ENCODE measurements at regions not wholly inside any gene's neighbourhood (a gene's known extent, or its start where the extent isn't known, plus 50 kb on each side); places are given as distances from the start of the nearest gene placed in this dataset.

DNA sequence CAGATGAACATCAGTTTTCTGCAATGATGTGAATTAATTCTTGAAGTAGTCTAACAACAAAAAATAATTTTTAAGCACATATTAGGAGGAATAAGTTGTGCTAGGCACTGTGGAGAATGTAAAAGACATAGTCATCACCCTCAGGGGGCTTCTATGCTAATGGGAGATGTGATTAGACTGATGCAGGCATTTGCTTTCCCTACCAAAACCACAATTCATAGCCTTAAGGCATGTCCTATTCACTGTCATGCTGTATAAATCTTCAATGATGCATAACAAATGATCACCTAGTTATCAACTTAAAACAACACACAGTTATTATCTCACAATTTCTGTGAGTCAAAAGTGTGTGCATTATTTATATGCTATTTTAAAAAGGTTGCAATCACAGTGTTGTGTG lies 422.6 kb downstream of the MAN2A1 start:
- POLR2A ChIA-PET: no interaction called here
- H3K27ac Mint-ChIP-seq: no peak overlapping the region
- ATAC-seq (no peak), DNase-seq (no peak)
- Histone ChIP-seq H3K4me1 (ENCODE audit: control insufficient read depth in 2 of 2, insufficient read depth in 2 of 2, low read length in 2 of 2) (no peaks in the 10 kb centered on the region), H3K36me3 (ENCODE audit: control insufficient read depth in 2 of 3, insufficient read depth in 3 of 3, low read length in 3 of 3) (no peaks in the 10 kb centered on the region), H3K4me3 (ENCODE audit: low read length) (no peak overlapping the region), H3K27me3 (ENCODE audit: control insufficient read depth in 2 of 2, insufficient read depth in 2 of 2, low read length in 2 of 2) (no peaks in the 10 kb centered on the region), H3K27ac (ENCODE audit: low read depth, low read length) (no peak overlapping the region), H3K9me3 (ENCODE audit: control insufficient read depth in 2 of 3, low read length in 3 of 3) (no peaks in the 10 kb centered on the region)
- H3K27me3 Mint-ChIP-seq: peaks cover 0 to 10% (median 0%) of the 10 kb centered on the region in 5 donors
- no peak overlapping the region for H3K4me3 Mint-ChIP-seq
- H3K9me3 Mint-ChIP-seq: peaks cover 0 to 12% (median 0%) of the 10 kb centered on the region in 11 donors
- H3K36me3 Mint-ChIP-seq: no peaks in the 10 kb centered on the region
- CTCF ChIA-PET: no interaction called here
- intact Hi-C loops (cut with micrococcal nuclease): no loop called here
- peaks cover 4 to 7% (median 5%) of the 10 kb centered on the region in 7 donors for H3K4me1 Mint-ChIP-seq

DNA sequence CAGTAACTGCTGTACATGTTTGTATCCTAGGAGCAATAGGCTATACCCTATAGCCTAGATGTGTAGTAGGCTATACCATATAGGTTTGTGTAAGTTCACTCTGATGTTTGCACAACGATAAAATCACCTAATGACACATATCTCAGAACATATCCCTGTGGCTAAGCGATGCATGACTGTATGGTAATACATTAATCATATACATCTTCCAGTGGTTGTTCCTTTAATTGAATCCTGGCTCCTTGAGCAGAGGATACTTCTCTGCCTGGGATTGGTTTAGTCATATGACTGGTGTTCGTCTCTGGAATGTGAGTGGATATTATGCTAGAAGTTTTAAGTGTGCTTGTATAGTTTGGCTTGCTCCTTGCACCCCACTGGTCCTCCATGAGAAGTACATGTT lies 425.8 kb downstream of the MAN2A1 start:
- Histone ChIP-seq H3K4me1 (ENCODE audit: control insufficient read depth in 2 of 2, insufficient read depth in 2 of 2, low read length in 2 of 2) (no peaks in the 10 kb centered on the region), H3K27me3 (ENCODE audit: control insufficient read depth in 2 of 2, insufficient read depth in 2 of 2, low read length in 2 of 2) (no peaks in the 10 kb centered on the region), H3K9me3 (ENCODE audit: control insufficient read depth in 2 of 3, low read length in 3 of 3) (no peaks in the 10 kb centered on the region), H3K36me3 (ENCODE audit: control insufficient read depth in 2 of 3, insufficient read depth in 3 of 3, low read length in 3 of 3) (no peaks in the 10 kb centered on the region), H3K27ac (ENCODE audit: low read depth, low read length) (no peak overlapping the region), H3K4me3 (ENCODE audit: low read length) (no peak overlapping the region)
- no peak for ATAC-seq
- Mint-ChIP-seq H3K36me3 (peaks cover 4 to 9% (median 5%) of the 10 kb centered on the region in 5 donors), H3K9me3 (peaks cover 3 to 23% (median 12%) of the 10 kb centered on the region in 11 donors), H3K4me3 (no peak overlapping the region), H3K4me1 (no peaks in the 10 kb centered on the region), H3K27ac (no peak overlapping the region), H3K27me3 (peaks cover 0 to 6% (median 0%) of the 10 kb centered on the region in 5 donors)
- ChIA-PET POLR2A (no interaction called here), CTCF (no interaction called here)
- DNase-seq: no peak
- intact Hi-C loops (cut with micrococcal nuclease): no loop called here

DNA sequence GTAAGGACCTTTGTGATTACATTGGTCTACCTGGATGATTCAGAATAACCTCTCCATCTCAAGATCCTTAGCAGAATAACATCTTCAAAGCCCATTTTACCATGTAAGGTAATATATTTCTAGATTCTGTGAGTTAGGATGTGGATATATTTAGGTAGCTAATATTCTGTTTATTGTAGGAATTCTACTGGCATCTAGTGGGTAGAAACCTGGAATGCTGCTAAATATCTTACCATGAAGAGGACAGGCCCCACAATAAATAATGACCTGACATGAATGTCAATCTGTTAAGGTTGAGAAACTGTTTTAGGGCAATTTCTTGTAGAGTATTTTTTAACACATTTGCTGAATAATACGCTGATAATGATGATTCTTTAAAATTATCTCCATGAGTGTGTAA lies 426.8 kb downstream of the MAN2A1 start:
- DNase-seq (no peak), ATAC-seq (no peak)
- Mint-ChIP-seq H3K4me1 (no peaks in the 10 kb centered on the region), H3K36me3 (peaks cover 4 to 9% (median 5%) of the 10 kb centered on the region in 5 donors), H3K27ac (no peak overlapping the region), H3K9me3 (peaks cover 3 to 23% (median 14%) of the 10 kb centered on the region in 11 donors), H3K4me3 (no peak overlapping the region), H3K27me3 (no peaks in the 10 kb centered on the region)
- POLR2A ChIA-PET: no interaction called here
- no peaks in the 10 kb centered on the region for H3K36me3 ChIP-seq (ENCODE audit: control insufficient read depth in 2 of 3, insufficient read depth in 3 of 3, low read length in 3 of 3)
- CTCF ChIA-PET: no interaction called here
- no peaks in the 10 kb centered on the region for H3K9me3 ChIP-seq (ENCODE audit: control insufficient read depth in 2 of 3, low read length in 3 of 3)
- H3K27me3 ChIP-seq (ENCODE audit: control insufficient read depth in 2 of 2, insufficient read depth in 2 of 2, low read length in 2 of 2): no peaks in the 10 kb centered on the region
- no peak overlapping the region for H3K4me3 ChIP-seq (ENCODE audit: low read length)
- H3K4me1 ChIP-seq (ENCODE audit: control insufficient read depth in 2 of 2, insufficient read depth in 2 of 2, low read length in 2 of 2): no peaks in the 10 kb centered on the region
- no peak overlapping the region for H3K27ac ChIP-seq (ENCODE audit: low read depth, low read length)
- intact Hi-C loops (cut with micrococcal nuclease): no loop called here

GRCh38 chr5:110134963-110135935 lies 445.5 kb downstream of the MAN2A1 start:
- Histone ChIP-seq H3K4me3 (ENCODE audit: low read length) (no peak overlapping the region), H3K27me3 (ENCODE audit: control insufficient read depth in 2 of 2, insufficient read depth in 2 of 2, low read length in 2 of 2) (no peaks in the 10 kb centered on the region), H3K9me3 (ENCODE audit: control insufficient read depth in 2 of 3, low read length in 3 of 3) (peaks cover 0 to 10% (median 0%) of the 10 kb centered on the region in 3 experiments), H3K27ac (ENCODE audit: low read depth, low read length) (no peak overlapping the region), H3K36me3 (ENCODE audit: control insufficient read depth in 2 of 3, insufficient read depth in 3 of 3, low read length in 3 of 3) (no peaks in the 10 kb centered on the region), H3K4me1 (ENCODE audit: control insufficient read depth in 2 of 2, insufficient read depth in 2 of 2, low read length in 2 of 2) (no peaks in the 10 kb centered on the region)
- ATAC-seq (no peak), DNase-seq (no peak)
- intact Hi-C loops (cut with micrococcal nuclease): no loop called here
- no peaks in the 10 kb centered on the region for H3K27me3 Mint-ChIP-seq
- H3K4me1 Mint-ChIP-seq: peaks cover 0 to 2% (median 0%) of the 10 kb centered on the region in 7 donors
- H3K36me3 Mint-ChIP-seq: peaks cover 0 to 33% (median 24%) of the 10 kb centered on the region in 5 donors
- no peak overlapping the region for H3K4me3 Mint-ChIP-seq
- POLR2A ChIA-PET: no interaction called here
- CTCF ChIA-PET: no interaction called here
- no peak overlapping the region for H3K27ac Mint-ChIP-seq
- H3K9me3 Mint-ChIP-seq: peaks cover 8 to 51% (median 35%) of the 10 kb centered on the region in 11 donors

GRCh38 chr5:110150199-110150598 lies 460.5 kb downstream of the MAN2A1 start:
- ChIA-PET CTCF (no interaction called here), POLR2A (interaction anchor here (0.6 kb wide), 1 partner anchor 1890 kb away, joined by 3 read pairs; no protein-coding TSS in a partner anchor)
- H3K9me3 Mint-ChIP-seq: peaks cover 0 to 5% (median 0%) of the 10 kb centered on the region in 11 donors
- Histone ChIP-seq H3K27ac (ENCODE audit: low read depth, low read length) (no peak overlapping the region), H3K9me3 (ENCODE audit: control insufficient read depth in 2 of 3, low read length in 3 of 3) (no peaks in the 10 kb centered on the region), H3K4me1 (ENCODE audit: control insufficient read depth in 2 of 2, insufficient read depth in 2 of 2, low read length in 2 of 2) (no peaks in the 10 kb centered on the region), H3K27me3 (ENCODE audit: control insufficient read depth in 2 of 2, insufficient read depth in 2 of 2, low read length in 2 of 2) (no peaks in the 10 kb centered on the region), H3K4me3 (ENCODE audit: low read length) (no peak overlapping the region), H3K36me3 (ENCODE audit: control insufficient read depth in 2 of 3, insufficient read depth in 3 of 3, low read length in 3 of 3) (no peaks in the 10 kb centered on the region)
- no peak overlapping the region for H3K4me3 Mint-ChIP-seq
- no peaks in the 10 kb centered on the region for H3K36me3 Mint-ChIP-seq
- DNase-seq: no peak
- no peak for ATAC-seq
- H3K27ac Mint-ChIP-seq: no peak overlapping the region
- H3K27me3 Mint-ChIP-seq: peaks cover 0 to 5% (median 0%) of the 10 kb centered on the region in 5 donors
- intact Hi-C loops (cut with micrococcal nuclease): no loop called here
- peaks cover 0 to 12% (median 5%) of the 10 kb centered on the region in 7 donors for H3K4me1 Mint-ChIP-seq

- no peak for ATAC-seq
- Mint-ChIP-seq H3K4me3 (no peak overlapping the region), H3K36me3 (no peaks in the 10 kb centered on the region)
Measured at GRCh38 chr5:110159202-110159601, 469.5 kb downstream of the MAN2A1 start.

GRCh38 chr5:110161162-110161561 lies 471.4 kb downstream of the MAN2A1 start:
- Mint-ChIP-seq H3K27ac (no peak overlapping the region), H3K36me3 (no peaks in the 10 kb centered on the region), H3K27me3 (no peaks in the 10 kb centered on the region), H3K4me1 (peaks cover 0 to 2% (median 0%) of the 10 kb centered on the region in 7 donors), H3K4me3 (no peak overlapping the region), H3K9me3 (no peaks in the 10 kb centered on the region)
- Histone ChIP-seq H3K36me3 (ENCODE audit: control insufficient read depth in 2 of 3, insufficient read depth in 3 of 3, low read length in 3 of 3) (no peaks in the 10 kb centered on the region), H3K9me3 (ENCODE audit: control insufficient read depth in 2 of 3, low read length in 3 of 3) (no peaks in the 10 kb centered on the region), H3K27me3 (ENCODE audit: control insufficient read depth in 2 of 2, insufficient read depth in 2 of 2, low read length in 2 of 2) (no peaks in the 10 kb centered on the region), H3K4me1 (ENCODE audit: control insufficient read depth in 2 of 2, insufficient read depth in 2 of 2, low read length in 2 of 2) (no peaks in the 10 kb centered on the region), H3K27ac (ENCODE audit: low read depth, low read length) (no peak overlapping the region), H3K4me3 (ENCODE audit: low read length) (no peak overlapping the region)
- DNase-seq (no peak), ATAC-seq (no peak)
- intact Hi-C loops (cut with micrococcal nuclease): no loop called here
- CTCF ChIA-PET: no interaction called here
- POLR2A ChIA-PET: no interaction called here

More at GRCh38 chr5:110159202-110159601, 469.5 kb downstream of the MAN2A1 start:
- DNase-seq: no peak
- intact Hi-C loops (cut with micrococcal nuclease): no loop called here
- Histone ChIP-seq H3K27me3 (ENCODE audit: control insufficient read depth in 2 of 2, insufficient read depth in 2 of 2, low read length in 2 of 2) (no peaks in the 10 kb centered on the region), H3K4me1 (ENCODE audit: control insufficient read depth in 2 of 2, insufficient read depth in 2 of 2, low read length in 2 of 2) (no peaks in the 10 kb centered on the region), H3K27ac (ENCODE audit: low read depth, low read length) (no peak overlapping the region), H3K9me3 (ENCODE audit: control insufficient read depth in 2 of 3, low read length in 3 of 3) (no peaks in the 10 kb centered on the region), H3K4me3 (ENCODE audit: low read length) (no peak overlapping the region), H3K36me3 (ENCODE audit: control insufficient read depth in 2 of 3, insufficient read depth in 3 of 3, low read length in 3 of 3) (no peaks in the 10 kb centered on the region)
- ChIA-PET CTCF (no interaction called here), POLR2A (interaction anchor here (0.8 kb wide), 1 partner anchor 86 kb away, joined by 3 read pairs; no protein-coding TSS in a partner anchor)
- peaks cover 0 to 2% (median 0%) of the 10 kb centered on the region in 7 donors for H3K4me1 Mint-ChIP-seq
- H3K9me3 Mint-ChIP-seq: no peaks in the 10 kb centered on the region
- no peak overlapping the region for H3K27ac Mint-ChIP-seq
- H3K27me3 Mint-ChIP-seq: no peaks in the 10 kb centered on the region
